NCI-H1417 (cell line): ENCODE measurements at regions not wholly inside any gene's neighbourhood (a gene's known extent, or its start where the extent isn't known, plus 50 kb on each side); places are given as distances from the start of the nearest gene placed in this dataset.

ENCODE experiments used
- DNase-seq, 3 experiments: peaks; one replicate each; lab custom pipeline; 2025; lab: John Stamatoyannopoulos, UW

- no peak for DNase-seq
These were observed 460.2 kb upstream of the HS6ST1 start for GRCh38 chr2:128778843-128779242.

DNA sequence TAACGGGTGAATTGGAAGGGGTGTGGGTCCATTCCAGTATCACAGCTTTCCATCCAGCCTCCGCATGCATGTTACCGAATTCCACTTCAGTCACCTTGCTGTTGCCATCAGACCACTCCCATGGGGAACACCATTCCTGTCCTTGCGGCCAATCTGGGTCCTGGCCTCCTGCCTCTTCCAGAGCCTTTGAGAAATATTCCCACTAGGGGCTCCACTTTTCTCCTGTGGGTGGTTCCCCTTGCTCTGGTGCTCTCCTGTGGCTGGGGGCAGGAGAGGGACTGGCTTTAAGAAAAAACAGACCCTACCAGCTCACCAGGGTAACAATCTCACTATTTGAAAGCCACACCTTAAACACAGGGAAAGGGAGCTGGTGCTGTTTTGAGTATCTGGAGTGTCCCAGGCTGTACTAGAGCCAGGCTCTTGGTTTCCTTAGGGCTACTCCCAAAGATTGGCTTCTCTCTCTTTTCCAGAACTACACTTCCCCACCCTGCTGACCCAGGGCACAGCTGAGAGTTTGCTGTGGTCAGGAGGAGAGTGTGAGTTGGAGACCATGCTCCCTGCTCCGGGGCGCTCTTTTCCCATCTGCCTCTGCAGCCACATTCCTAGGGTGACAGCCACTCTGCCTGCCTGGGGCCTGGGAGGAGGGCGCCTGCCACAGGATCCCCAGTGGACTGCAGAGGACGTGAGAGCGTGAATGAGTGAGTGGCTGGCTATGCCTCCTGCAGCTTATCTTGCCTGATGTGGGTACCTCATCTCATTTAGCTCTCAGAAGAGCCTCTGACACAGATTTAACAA lies 460.8 kb upstream of the HS6ST1 start:
- DNase-seq = no peak

GRCh38 chr2:128780434-128781080 lies 461.9 kb upstream of the HS6ST1 start:
- DNase-seq = no peak

- no peak for DNase-seq
These were observed 462.5 kb upstream of the HS6ST1 start for GRCh38 chr2:128781166-128781565.

DNA sequence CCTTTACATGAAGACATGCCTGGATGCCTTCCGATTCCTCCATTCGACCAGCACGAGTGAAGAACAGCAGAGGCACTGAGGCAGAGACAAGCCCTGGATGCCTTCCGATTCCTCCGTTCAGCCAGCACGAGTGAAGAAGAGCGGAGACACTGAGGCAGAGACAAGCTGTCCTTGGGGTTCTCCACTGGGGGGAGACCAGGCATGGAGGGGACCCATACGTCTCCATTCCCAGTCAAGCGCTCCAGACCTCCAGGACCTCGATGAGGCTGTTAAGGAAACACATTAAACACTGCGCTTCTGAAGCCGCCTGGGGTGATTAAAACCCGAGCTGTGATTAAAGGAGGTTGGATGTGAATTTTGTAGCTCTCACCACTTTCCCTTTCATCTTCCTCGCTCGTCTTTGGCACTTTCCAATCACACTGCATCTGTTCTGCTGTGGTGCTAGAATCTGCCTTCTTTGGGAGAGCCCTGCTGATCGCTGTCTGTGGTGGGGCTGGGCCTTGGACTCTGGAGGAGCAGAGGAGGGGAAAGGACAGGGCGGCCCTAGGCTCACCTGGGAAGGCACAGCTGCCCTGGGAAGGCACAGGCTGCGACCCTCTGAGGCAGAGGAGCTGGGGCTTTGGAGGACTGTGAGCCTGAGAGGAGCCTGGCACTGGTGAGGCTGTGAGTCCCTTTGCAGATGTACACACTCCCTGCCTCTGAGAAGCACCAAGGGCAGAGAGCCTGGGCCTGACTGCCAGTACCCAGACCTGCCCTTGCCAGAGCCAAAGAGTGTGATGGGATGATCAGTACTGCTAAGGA lies 463.1 kb upstream of the HS6ST1 start:
- no peak for DNase-seq

DNA sequence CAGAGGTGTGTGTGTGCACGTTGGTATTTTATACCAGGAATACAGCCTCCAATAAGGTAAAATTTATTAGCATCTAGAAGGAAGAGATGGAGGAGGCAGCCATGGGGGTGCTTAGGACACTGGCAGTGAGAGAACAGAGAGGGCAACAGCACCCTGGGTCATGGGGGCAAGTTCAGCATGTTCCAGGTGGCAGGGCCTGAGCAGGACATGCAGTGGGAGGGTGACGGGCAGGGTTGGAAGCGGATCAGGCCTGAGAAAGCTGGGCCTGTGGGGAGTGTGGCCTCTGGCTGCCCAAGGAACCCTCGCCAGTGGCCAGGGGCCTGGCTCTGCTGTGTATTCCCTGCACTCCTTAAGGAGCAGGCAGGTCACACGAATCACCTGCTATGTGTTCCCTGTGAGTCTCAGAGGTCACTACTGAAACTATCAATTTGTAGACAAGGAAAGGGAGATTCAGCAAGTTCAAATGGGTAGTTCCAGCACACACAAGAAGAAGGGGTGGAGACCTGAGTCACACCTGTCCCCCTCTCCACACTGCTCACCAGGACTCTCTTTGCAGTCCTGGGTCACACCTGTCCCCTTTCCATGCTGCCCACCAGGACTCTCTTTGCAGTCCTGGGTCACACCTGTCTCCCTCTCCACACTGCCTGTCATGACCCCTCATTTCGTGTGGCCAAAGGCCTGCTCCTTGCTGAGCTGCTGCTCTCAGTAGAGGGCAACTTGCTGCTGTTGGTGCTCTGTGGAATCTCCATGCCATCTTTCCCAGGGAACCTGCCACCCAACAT lies 463.9 kb upstream of the HS6ST1 start:
- DNase-seq = no peak

- DNase-seq = no peak
These were observed 464.6 kb upstream of the HS6ST1 start for GRCh38 chr2:128783193-128783671.

- DNase-seq = no peak
These were observed 465.2 kb upstream of the HS6ST1 start for GRCh38 chr2:128783896-128784295.

- DNase-seq = no peak
These were observed 466.1 kb upstream of the HS6ST1 start for GRCh38 chr2:128784626-128785306.

DNA sequence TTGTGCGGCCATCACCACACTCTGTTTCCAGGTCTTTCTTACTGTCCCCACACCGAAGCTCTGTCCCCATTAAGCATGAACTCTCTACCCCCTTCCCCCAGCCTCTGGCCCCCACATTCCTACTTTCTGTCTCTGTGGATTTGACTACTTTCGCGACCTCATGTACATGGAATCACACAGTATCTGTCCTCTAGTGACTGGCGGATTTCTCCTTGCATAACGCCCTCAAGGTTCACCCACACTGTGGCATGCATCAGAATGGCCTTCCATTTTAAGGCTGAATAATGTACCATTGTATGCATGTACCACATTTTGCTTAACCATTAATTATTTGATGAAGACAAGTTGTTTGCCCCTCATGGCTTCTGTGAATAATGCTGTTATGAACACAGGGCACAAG lies 467.6 kb upstream of the HS6ST1 start:
- no peak for DNase-seq

DNA sequence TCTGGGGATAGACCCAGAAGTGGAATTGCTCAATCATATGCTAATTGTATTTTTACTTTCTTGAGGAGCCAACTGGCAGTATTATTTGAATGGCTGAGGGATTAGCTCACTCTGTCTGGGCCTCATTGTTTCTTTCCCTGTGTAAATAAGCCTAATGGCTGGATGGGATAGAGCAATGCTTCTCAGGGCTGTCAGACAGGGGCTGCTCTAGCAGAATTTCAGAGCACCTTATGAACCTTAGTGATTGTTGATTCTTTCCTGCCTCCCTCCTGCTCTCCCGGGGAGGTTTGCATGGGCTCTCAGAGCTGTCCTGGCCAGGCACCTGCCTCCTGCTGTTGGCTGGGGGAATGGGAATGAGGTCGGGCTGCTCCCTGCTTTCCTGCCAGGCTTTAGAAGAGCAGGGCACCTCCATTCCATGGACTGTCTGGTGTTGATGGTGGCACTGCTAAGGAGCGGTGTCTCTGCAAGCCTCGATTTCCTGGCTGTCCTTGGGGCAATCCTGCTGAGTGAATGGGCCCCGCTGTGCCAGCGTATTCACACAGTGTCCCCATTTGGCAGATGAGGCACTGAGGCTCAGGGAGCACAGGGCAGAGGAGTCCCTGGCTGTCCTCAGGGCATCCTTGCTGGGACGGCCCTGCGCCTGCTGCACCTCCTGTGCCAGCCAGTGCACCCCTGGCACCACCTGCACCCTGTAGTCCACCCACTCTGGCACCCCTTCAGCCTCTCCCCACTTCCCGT lies 468.2 kb upstream of the HS6ST1 start:
- DNase-seq = peak in 1 of 3 experiments; percentile 33

DNA sequence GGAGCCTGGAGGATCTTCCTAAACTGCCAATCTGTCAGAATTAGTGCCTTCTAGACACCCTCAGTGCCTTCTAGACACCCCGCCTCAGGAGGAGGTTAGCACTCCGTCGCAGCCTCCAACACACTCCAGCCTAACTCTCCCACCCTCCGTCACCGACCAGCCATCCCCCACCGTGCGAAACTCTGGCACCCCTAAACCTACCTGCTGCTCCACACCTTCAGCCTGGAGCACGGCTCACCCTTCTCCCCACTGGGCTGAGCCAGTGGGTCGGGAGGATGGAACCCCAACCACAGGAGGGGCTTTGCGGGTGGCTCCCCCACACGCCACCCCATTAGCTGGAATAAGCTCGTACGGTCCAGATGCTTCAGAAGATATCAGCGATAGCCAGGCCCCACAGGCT lies 468.9 kb upstream of the HS6ST1 start:
- DNase-seq = no peak

DNA sequence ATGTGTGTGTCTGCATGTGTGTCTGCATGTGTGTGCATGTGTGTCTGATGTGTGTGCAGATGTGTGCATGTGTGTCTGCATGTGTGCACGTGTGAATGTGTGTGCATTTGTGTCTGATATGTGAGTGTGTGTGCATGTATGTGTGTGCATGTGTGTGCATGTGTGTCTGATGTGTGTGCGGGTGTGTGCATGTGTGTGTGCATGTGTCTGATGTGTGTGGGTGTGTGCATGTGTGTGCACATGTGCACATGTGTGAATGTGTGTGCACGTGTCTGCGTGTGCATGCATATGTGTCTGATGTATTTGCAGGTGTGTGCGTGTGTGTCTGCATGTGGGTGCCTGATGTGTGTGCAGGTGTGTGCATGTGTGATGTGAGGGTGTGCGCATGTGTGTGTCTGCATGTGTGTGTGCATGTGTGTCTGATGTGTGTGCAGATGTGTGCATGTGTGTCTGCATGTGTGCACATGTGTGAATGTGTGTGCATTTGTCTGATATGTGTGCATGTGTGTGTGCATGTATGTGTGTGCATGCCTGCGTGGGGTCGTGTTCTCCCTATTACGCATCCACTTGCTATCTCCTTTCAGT lies 470.1 kb upstream of the HS6ST1 start:
- DNase-seq = no peak

DNA sequence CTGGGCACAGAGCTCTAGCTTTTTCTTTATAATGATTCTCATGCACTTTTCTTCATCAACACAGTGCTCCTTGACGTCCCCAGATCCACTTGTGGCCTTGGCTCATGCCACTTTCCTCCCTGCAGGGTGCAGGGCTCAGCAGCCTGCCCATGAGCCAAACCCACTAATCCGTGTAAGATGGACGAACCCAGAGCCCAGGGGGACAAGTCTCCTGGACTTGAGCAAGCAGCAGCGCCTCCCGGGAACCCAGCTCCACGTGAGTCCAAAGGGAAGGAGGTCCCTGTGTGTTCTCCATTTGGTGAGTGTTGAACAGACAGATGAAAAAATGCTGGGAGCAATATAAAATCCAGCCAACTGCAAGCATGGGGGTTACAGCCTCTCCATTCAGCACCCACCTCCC lies 470.6 kb upstream of the HS6ST1 start:
- DNase-seq = no peak

GRCh38 chr2:128789776-128790455 lies 471.2 kb upstream of the HS6ST1 start:
- DNase-seq = no peak

- no peak for DNase-seq
These were observed 471.9 kb upstream of the HS6ST1 start for GRCh38 chr2:128790541-128791001.

DNA sequence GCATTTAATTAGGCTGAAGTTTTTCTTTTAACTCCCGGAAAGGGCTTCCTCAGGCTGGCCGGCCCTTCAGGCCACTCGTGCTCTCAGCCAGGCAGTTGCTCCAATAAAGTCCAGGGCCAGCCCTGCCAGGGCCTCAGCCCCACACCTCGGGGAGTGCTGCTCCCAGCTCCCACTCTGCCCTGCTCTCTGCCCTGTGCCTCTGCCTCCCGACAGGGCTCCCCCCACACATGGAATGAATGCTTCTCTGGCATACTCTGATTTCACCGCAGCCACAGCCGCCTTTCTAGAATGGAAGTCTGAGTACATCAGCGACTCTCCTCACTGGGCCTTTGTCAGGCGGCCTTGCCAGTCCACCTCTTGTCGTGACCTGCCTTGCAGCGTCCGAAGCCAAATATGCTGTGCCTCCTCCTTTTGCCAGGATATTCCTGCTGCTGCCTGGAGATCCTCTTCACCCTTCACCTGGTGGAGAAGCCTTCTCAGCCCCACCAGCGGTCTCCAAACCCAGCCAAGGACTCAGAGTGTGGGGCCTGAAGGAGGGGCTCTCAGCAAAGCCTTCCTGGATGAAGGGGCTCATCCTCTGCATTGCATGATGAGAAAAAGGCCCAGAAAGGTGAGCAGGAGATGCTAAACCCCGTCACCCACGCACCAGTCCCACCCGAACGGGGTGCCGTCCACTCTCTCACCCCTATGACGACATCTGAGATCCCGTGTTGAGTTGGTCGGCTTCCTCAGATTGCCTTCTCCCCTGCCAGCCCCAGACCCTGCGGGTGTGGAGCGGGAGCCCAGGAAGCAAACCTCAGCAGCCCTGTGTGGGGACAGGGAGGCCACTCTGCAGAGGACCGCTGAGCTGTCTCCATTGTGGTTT lies 472.7 kb upstream of the HS6ST1 start:
- DNase-seq = no peak

DNA sequence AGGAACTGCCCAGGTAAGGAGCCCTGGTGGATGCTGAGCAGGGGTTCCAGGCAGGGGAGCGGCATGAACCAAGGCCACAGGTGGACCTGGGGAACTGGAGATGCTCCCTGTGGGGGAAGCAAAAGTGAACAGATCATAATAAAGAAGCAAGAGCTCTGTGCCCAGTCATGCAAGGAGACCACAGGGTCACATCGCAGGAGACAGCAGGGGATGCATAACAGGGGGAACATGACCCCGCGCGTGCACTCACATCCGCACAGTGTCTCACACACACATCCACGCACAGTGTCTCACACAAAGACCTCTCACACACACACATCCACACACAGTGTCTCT lies 473.3 kb upstream of the HS6ST1 start:
- no peak for DNase-seq
